GM12873 (cell line): ENCODE measurements at regions not wholly inside any gene's neighbourhood (a gene's known extent, or its start where the extent isn't known, plus 50 kb on each side); places are given as distances from the start of the nearest gene placed in this dataset.

Source experiments
- CTCF ChIP-seq: IDR thresholded peaks from 2 replicates; pipeline ENCODE4 v1.5.1; 2012; ENCODE audit warnings: low read depth, mild to moderate bottlenecking, moderate library complexity, low read length, control low read depth; ENCODE audit not compliant: insufficient read depth; ENCODE audit errors: missing control alignments

GRCh38 chr18:56217406-56217805 lies 421.0 kb downstream of the TXNL1 start:
- TF ChIP-seq CTCF, result no peak

- no peak for TF ChIP-seq CTCF
These were observed 423.7 kb downstream of the TXNL1 start for GRCh38 chr18:56214706-56215105.

GRCh38 chr18:56210520-56210919 lies 427.9 kb downstream of the TXNL1 start:
- TF ChIP-seq CTCF, result no peak

GRCh38 chr18:56207989-56208388 lies 430.4 kb downstream of the TXNL1 start:
- no peak for TF ChIP-seq CTCF

GRCh38 chr18:56204052-56204451 lies 434.3 kb downstream of the TXNL1 start:
- no peak for TF ChIP-seq CTCF

- no peak for TF ChIP-seq CTCF
These were observed 435.7 kb downstream of the TXNL1 start for GRCh38 chr18:56202678-56203077.

- no peak for TF ChIP-seq CTCF
These were observed 437.9 kb downstream of the TXNL1 start for GRCh38 chr18:56200381-56200911.
